Left renal pelvis (tissue), 4 donors: ENCODE measurements at regions not wholly inside any gene's neighbourhood (a gene's known extent, or its start where the extent isn't known, plus 50 kb on each side); places are given as distances from the start of the nearest gene placed in this dataset.

Source experiments
- DNase-seq, 4 donors: peaks; one replicate each; pipeline ENCODE4 v3.0.0-alpha.2; 2013; ENCODE audit warnings: low read depth in 4 of 4, low spot score in 3 of 4

- DNase-seq = no peak
Observed at GRCh38 chr10:4219901-4220300, 434.9 kb upstream of the KLF6 start.

GRCh38 chr10:4217653-4218052 lies 432.6 kb upstream of the KLF6 start:
- no peak for DNase-seq

- no peak for DNase-seq
Observed at GRCh38 chr10:4217187-4217586, 432.2 kb upstream of the KLF6 start.

GRCh38 chr10:4216726-4217125 lies 431.7 kb upstream of the KLF6 start:
- DNase-seq = no peak

- no peak for DNase-seq
Observed at GRCh38 chr10:4215963-4216575, 431.1 kb upstream of the KLF6 start.

- DNase-seq = no peak
Observed at GRCh38 chr10:4215485-4215884, 430.5 kb upstream of the KLF6 start.

GRCh38 chr10:4214908-4215307 lies 429.9 kb upstream of the KLF6 start:
- no peak for DNase-seq

GRCh38 chr10:4213441-4213840 lies 428.4 kb upstream of the KLF6 start:
- no peak for DNase-seq

GRCh38 chr10:4212111-4212630 lies 427.2 kb upstream of the KLF6 start:
- no peak for DNase-seq

- no peak for DNase-seq
Observed at GRCh38 chr10:4208499-4208898, 423.5 kb upstream of the KLF6 start.

- DNase-seq = no peak
Observed at GRCh38 chr10:4205113-4205512, 420.1 kb upstream of the KLF6 start.

- no peak for DNase-seq
Observed at GRCh38 chr10:4202938-4203337, 417.9 kb upstream of the KLF6 start.

- DNase-seq = no peak
Observed at GRCh38 chr10:4201866-4202825, 417.1 kb upstream of the KLF6 start.

GRCh38 chr10:4199196-4199595 lies 414.2 kb upstream of the KLF6 start:
- DNase-seq = no peak

GRCh38 chr10:4198216-4198615 lies 413.2 kb upstream of the KLF6 start:
- no peak for DNase-seq

GRCh38 chr10:4197676-4198075 lies 412.7 kb upstream of the KLF6 start:
- DNase-seq = no peak

GRCh38 chr10:4196771-4197390 lies 411.9 kb upstream of the KLF6 start:
- no peak for DNase-seq

GRCh38 chr10:4196183-4196582 lies 411.2 kb upstream of the KLF6 start:
- no peak for DNase-seq

- DNase-seq = no peak
Observed at GRCh38 chr10:4195213-4195612, 410.2 kb upstream of the KLF6 start.

- DNase-seq = no peak
Observed at GRCh38 chr10:4194231-4194630, 409.2 kb upstream of the KLF6 start.

GRCh38 chr10:4191894-4192293 lies 406.9 kb upstream of the KLF6 start:
- no peak for DNase-seq
